ENCODE measurements at regions not wholly inside any gene's neighbourhood (a gene's known extent, or its start where the extent isn't known, plus 50 kb on each side); places are given as distances from the start of the nearest gene placed in this dataset.

DNA sequence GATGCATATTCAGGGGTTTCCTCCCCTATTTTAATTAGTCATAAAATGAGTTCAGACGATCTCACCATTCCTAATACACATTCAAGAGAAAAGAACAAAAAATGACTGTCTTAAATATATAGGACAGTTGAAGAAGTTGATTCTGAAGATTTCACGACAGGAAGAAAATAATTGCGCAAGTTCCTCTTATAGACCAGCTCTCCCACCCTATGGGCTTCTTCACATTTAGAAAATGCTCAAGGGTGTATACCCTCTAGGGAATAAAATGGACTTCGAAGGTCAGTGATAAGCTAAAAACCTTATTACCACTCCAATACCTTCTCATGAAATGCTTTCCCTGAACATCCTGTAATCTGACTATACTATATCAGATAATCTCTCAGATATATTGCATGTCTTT lies 149.2 kb upstream of the TEX13C start:
- TF ChIP-seq EZH2 (IDR thresholded peaks at IDR 0.05; ENCODE audit: low read length): no peak
- no peak for TF ChIP-seq CTCF (optimal IDR thresholded peaks at IDR 0.05 in 1 of 3, IDR thresholded peaks at IDR 0.05 in 1 of 3, conservative IDR thresholded peaks at IDR 0.05 in 1 of 3; ENCODE audit: extremely low read depth in 1 of 3, insufficient read depth in 2 of 3, low read length in 3 of 3)
